HG03457 (cell line): ENCODE measurements at regions not wholly inside any gene's neighbourhood (a gene's known extent, or its start where the extent isn't known, plus 50 kb on each side); places are given as distances from the start of the nearest gene placed in this dataset.

Source experiments
- ATAC-seq: cut with Tn5 transposase; IDR thresholded peaks from one replicate; pipeline ENCODE4 v1.9.1; 2021; ENCODE audit warnings: moderate number of reproducible peaks; ENCODE audit not compliant: unreplicated experiment

DNA sequence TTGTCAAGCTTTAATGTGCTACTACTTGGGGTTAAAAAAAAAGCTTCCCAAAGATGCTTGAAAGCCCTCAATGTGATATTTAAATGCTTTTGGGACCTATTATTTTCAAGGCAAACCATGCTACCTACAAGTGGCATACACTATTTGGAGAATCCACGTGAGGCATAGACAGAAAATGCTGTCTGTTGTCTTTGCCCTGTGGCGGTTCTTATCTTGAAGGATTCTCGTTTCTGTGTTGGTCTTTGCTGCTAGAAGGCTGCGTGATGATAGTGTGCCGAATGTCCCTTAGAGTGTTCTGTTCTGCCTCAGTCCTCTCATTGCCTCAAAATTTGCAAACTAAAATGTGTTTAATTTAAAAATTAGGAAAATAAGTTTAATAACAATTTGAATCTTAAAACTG, 356.2 kb upstream of the RARB start:
- no peak for ATAC-seq

DNA sequence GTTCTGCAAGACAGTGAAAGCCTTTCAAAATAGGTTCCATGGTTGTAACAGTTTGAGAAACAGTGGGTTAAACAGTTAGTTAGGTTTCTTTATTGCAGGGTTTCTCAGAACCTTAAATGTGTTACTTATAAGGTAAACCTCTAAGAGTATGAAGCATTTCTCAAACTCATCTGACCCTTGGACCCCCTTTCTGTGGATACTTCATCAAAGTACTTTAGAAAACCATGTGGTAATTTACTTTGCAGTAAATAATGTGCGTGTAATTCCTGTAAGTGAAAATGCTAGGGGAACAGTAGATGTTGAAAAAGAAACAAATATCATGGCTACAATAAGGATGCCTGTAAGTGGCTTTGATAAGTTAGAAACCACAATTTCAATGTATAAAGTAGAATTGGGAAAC, 354.6 kb upstream of the RARB start:
- no peak for ATAC-seq

DNA sequence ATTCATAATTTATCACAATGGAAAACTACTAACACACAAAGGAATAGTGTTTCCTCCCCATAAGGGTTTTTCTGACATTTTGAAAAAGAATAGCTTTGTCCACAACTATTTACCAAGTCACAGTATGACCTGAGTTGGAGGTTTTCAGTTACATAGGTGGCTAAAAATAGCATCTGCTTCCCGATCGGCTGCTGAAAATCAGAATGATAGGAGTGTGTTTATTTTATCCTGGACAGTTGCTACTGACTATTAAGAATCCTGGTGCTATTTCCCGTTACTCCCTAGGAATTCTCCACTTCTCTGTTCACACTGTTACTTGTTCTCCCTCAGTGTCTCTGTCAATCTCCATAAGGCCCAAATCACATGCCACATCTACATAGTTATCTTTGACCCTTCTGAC, 353.9 kb upstream of the RARB start:
- ATAC-seq, result no peak

DNA sequence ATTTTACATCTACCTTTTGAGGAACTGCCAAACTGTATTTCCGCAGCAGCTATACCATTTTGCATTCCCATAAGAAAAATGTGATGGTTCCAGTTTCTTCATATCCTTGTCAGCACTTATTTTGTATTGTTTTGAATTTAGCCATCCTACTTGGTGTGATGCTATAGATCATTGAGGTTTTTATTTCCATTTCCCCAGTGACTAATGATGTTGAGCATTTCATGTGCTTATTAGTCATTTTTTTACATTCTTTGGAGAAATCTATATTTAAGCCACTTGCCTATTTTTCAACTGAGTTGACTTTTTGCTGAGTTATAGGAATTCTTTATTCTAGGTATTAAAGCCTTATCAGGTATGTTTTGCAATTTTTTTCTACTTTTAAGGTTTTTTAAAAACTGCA, 347.6 kb upstream of the RARB start:
- ATAC-seq, result no peak

DNA sequence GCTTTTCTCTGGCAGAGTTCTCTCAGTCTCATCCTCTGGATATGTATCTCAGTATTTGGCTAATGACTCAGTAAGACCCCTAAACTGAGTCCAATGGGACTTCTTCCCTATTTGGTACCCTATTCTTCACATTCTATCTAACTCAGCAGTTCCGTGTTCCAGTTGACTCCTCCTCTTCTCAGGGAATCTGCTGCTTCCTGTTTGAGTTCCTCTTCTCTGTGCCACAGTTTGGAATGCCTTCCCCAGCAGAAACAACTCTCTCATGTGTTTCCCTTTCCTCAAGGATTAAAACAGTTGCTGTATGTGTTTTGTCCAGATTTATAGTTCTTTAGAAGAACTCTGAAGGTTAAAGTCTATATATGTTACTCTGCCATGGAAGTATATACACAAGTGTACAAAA, 344.0 kb upstream of the RARB start:
- ATAC-seq, result no peak

DNA sequence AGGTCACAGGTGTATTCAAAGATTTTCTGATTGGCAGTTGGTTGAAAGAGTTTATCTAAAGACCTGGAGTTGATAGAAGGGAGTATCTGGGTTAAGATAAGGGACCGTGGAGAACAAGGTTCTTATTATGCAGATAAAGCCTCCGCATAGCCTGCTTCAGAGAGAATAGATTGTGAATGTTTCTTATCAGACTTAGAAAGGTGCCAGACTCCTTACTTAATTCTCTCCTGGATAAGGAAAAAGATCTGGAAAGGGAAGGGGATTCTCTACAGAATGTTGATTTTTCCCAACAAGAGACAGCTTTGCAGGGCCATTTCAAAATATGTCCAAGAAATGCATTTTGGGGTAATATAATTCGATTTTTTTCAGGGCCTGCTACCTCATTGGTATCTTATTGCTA, 341.3 kb upstream of the RARB start:
- no peak for ATAC-seq

DNA sequence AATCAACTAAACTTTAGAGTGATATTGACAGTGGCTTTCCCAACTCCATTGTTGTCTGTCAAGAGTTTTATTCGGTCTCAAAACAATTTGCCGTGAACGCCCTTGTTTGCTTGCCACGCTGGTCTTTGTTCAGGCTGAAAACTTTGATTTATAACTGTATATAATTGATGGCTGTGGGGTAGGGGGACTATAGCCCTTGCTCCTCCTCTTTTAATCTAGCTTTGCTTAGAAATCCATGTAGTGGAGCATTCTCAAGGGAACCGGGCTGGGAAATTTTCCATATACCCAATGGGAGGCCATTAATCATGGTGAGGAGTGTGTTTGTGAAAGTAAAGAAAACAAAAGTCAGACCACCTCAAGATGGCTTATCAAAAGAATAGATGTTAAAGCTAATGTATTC, 339.8 kb upstream of the RARB start:
- no peak for ATAC-seq

DNA sequence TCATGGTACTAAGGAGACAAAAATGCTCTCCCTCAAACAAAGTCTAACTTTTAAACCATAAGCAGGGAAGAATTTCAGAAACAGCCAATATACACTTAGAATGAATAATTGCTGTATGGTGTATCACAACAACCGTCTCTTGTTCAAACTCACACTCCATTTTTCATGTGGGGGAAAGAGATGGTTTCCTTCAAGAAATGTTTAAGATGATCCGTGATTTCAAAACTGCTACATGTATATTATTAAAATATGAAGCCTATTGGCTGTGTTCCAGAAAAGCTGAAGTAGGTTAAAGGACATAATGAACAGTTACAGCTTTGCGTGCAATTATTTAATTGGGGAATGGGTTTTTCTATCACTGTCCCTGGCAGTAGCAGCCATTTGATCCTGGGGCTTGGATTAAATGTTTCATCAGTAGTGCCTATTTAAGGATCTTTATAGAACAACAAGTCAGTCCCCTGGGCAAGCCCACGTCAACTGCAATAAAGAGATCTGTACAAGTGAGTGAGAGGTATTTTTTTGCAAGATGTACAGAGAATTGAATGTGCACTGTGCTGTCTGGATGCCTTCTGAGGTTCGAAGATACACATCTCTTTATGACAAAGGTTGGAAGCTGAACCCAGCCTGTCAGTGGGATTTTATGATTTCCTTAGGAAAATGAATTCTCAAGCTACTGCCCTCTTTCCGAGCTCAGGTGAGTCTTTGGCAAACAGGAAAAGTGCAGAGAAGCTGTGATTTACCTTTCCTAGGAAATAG, 337.2 kb upstream of the RARB start:
- ATAC-seq, result no peak

DNA sequence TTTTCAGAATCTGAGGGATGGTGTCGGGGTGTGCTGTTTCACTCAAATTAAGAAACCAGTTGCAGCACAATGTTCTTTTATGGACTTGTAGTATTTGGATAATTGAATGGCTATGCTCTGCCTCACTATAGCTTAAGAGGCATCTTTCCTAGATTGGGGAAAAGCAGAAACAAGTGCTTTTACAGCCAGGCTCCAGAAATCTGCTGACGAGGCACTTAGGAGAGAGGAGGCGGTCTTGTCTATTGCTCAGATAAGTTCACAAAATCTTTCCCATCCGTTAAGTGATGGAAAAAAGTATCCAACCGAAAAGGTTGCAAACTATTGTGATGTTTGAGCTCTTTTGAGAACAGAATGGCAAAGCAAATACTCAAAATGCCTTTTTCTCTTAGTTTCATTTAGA, 336.1 kb upstream of the RARB start:
- ATAC-seq, result no peak

DNA sequence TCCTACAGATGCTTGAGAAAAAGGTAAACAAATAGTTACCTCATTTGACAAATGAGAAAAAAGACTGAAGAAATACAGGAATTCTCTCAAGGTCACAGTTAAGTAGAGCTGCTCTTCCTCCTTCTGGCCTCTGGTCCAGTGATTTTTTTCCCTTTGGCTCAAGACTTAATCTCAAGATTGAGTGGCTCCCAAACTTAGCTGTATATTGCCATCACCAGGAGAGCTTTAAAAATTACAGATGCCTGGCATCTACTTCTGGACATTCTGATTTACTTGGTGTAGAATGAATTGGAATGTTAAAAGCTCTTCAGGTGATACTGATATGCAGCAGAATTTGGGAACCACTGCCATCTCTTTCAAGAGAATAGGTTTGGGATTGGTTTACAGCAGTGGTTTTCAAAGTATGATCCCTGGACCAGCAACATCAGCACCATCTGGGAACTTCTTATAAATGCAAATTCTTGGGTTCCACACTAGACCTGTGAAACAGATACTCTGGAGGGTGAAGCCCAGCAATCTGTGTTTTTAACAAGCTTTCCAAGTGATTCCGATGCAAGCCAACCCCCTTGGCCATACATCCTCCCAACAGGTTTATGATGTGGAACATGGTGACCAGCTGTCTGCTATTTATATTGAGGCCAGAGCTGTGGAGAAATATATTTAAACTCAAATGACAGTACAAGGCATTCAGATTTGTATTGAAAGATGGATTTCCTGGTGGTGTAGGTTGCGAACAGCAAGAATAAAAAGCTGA, 333.0 kb upstream of the RARB start:
- no peak for ATAC-seq

DNA sequence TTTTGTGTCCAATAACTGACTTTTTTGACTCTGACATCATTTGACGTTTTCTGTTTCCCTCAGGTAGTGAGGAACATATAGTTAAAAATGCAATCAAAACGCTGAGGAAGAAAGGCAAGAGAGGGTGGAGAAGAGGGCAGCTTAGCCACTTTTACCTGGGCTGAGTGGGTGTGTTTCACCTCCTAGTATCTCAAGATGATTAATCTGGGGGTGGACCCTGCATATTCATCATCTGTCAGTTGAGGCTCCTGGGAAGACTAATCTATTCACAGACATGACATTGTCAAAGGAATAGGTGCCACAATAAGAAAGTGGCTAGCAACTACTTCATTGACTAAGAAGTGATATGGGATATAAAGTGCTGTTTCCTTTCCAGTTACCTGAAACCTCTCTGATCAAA, 331.5 kb upstream of the RARB start:
- ATAC-seq, result no peak

DNA sequence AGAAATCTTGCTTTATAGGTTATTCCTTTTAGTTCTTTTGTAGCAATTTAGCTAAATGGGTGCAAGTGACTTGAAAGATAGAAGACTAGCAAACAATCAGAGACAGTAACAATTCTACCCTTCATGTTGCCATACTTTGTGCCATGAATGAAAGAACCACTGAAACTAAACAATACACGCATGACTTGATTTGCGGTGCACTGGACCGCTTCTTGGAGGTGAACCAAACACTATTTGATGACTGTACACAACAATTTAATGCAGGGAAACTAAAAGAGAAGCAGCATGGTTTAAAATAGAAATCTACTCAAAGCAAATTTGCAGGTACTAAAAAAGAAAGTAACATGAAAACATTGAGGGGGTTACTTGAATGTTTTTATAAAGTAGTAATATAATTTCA, 331.0 kb upstream of the RARB start:
- ATAC-seq, result no peak

DNA sequence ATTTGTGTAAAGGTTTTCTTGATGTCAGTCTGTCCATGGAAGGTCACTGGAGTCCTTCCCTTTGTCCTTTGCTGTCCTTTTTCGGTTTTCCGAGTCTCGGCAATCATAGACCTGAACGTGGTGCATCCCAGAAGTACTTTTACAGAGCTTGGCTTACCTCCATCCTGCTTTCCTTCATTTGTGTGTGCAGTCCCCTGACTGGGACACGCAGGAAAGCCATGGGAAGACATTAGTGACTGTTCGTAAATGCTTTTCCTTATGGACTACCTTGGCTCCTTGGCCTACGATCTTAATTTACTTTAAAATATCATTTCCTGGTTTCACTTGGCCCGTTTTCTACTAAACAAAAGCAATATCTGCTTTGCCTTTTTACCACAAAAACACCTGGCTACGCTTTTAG, 328.4 kb upstream of the RARB start:
- ATAC-seq, result no peak

DNA sequence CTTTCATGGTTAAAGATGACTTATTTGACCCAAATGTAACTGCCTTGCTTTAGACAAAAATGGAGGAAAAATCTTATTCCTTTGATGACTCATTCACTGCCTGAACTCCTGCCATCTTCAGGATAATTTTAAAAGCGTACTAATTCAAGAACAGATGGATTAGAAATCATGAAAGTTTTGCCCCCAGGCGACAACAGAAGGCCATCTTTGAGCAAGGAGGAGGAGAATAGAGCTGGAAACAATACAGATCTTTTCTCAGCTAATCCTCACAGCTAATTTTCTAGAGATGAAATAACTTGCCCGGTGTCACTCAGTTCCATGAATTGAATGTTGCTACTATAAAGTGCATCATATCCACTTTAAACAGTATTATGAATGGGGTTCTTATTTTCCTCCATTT, 324.7 kb upstream of the RARB start:
- ATAC-seq, result no peak

DNA sequence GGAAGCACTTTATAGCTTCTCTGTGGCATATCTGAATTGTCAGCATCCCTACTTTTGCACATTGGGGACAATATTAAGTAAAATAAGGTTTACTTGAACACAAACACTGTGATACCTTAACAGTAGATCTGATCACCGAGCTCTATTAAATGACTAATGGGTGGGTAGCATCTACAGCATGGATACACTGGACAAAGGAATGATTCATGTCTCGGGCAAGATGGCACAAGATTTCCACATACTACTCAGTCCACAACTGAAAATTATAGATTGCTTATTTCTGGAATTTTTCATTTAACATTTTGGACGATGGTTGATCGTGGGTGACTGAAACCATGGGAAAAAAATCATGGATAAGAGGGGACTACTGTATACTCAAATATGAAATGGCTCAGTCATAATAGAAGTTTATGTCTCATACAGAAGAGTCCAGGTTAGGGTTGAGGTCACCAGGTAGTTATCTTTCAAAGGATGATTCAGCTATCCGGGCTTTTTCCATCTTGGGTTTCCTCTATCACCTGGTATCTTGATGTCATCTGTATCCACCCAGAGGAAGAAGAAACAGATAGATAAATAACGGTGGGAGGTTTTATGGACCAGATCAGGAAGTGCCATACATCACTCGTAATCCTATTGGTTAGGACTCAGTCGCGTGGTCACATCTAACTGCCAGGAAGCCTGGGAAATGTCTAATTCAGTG, 320.0 kb upstream of the RARB start:
- no peak for ATAC-seq

DNA sequence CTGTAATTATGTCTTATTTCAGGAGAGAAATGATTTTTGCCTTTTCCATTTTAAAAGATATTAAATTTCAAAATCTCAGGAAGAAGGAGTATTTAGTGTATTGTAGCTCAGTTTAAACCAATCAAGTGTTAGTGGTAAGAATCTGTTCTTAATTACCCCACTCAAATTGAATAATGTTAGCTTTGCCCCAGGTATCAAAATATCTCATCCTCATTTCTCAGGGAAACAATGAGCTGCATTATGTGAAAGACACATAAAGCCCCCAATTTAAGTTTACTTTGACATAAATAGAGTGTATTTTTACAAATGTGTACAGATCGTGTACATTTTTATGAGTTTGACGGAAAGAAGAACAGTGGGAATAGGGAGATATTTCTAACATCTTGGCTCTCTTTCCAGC, 317.4 kb upstream of the RARB start:
- ATAC-seq, result no peak

DNA sequence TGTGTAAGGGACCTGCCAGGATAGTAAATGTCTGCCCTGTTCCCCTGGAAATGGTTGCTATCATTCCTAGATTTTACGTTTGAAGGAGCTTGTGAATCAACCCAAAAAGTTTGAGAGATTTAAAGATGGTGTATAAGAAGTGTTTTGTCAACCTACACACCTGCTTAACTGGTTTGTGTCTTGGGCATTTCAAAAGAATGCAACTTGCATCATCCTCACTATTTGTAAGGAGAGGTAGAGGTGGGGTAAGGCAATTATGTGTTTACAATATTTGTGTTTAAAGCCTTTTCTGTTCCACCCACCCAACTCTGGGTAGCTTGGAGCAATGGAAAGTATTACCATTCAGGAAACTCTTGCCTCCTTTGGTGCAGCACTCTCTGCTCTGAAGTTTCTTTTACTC, 314.2 kb upstream of the RARB start:
- ATAC-seq, result no peak

DNA sequence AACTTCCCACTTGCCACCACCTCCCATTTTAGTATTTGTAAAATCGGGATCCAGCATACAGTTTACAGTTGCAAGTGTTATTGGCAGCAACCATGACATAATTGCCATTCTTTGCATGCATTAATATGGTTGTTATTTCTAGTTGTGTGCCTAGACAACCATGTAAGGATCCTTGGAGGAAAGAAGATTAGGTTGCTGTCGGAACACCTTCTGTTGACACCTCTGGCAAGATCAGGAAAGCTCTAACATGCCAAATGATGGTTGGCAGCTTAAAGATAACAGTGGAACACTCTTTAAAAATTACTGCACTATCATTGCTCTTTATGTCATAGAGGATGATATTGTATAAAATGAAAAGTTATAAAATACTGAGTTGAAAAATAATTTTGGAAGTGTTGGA, 313.5 kb upstream of the RARB start:
- no peak for ATAC-seq

DNA sequence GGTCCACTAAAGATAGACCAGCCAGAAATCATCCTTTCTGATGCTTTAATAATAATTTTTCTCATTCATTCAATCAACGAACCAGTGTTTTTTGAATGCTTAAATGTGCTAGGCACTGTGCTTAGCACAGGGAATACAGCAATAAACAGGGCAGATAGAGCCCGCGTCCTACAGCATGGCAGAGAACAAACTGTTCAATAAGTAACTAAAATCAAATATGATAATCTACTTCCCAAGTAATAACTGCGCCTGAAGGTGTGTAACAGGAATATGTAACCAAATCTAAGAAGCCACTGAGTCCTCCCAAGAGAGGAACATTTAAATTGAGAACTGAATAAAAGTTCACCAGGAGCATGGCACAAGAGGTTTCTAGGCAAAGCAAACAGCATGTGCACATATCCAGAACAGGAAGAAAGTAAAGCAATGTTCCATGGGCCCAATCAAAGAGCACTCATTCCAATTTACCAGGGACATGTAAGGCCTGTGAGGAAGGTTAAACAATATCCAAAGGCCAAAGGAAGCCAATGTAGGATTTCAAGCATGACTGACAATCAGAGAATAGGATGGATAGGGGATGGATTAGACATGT, 311.0 kb upstream of the RARB start:
- ATAC-seq, result no peak

DNA sequence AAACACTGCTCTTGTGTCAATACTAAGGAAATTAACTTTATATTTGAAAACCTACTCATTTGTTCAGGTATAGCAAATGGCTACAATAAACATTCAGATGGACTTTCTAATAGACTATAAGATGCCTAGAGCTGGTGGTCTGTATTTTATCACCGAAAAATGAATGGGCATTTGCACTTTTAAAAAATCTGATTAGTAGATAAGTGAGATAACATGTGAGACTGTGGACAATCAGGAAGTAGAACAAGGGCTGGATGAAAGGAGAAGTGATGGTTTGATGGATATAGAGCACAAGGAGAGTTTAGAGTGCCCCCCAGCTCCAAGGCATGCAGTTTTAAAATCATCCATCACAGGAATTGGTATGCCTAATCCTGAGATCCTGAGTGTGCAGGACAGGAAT, 308.4 kb upstream of the RARB start:
- ATAC-seq, result no peak

DNA sequence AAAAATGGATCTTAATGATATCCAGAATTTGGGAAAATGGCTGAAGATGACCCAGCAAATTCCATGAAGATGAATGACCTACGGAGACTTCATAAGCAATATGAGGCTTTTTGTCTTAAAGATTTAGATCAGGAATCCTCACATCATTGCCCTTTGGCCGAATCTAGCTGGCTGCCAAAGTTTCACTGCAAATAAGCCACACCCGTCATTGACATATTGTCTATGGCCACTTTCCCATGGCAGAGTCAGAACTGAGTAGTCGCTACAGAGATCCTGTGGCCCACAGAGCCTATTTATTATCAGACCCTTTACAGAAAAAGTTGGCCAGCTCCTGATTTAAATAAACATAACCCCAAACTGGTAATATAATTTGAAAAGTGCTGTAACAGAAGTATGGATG, 307.4 kb upstream of the RARB start:
- ATAC-seq, result no peak

DNA sequence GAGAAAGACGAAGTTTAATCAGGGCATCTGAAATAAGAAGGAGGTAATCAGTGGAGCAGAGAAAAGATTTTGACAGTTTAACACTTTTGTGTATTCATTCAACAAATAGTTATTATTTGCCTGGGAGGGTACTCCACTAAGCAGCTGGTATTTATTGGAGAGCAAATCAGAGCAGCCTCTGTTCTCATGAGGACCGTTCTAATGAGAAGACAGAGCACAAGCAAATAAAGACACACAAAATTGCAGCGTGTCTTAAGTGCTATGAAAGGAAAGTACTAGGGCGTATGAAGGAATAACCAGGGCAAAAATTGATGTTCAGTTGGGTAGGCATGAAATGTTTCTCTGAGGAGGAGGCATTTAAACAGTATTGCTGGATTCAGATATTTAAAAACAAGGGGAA, 302.9 kb upstream of the RARB start:
- ATAC-seq, result no peak
